H1 (cell line): ENCODE measurements at regions not wholly inside any gene's neighbourhood (a gene's known extent, or its start where the extent isn't known, plus 50 kb on each side); places are given as distances from the start of the nearest gene placed in this dataset.

Experiments
- BCL11A ChIP-seq, 2 experiments: IDR thresholded peaks; one replicate each; pipeline ENCODE4 v1.6.1; 2011; ENCODE audit warnings: low read depth in 2 of 2, low read length in 2 of 2, mild to moderate bottlenecking in 2 of 2
- EGR1 ChIP-seq: IDR thresholded peaks from 2 replicates; pipeline ENCODE4 v1.6.1; 2011; ENCODE audit warnings: low read depth, low read length, borderline replicate concordance
- GABPA ChIP-seq: IDR thresholded peaks from 2 replicates; pipeline ENCODE4 v1.6.1; 2011; ENCODE audit warnings: mild to moderate bottlenecking, low read length, moderate library complexity, borderline replicate concordance; ENCODE audit not compliant: insufficient read depth
- JUND ChIP-seq: IDR thresholded peaks from 2 replicates; pipeline ENCODE4 v1.6.1; 2011; ENCODE audit warnings: mild to moderate bottlenecking, improper control_type of control experiment, low read length
- SIX5 ChIP-seq: IDR thresholded peaks from 2 replicates; pipeline ENCODE4 v1.6.1; 2011; ENCODE audit warnings: mild to moderate bottlenecking, low read depth, low read length

GRCh38 chr2:18959200-18959599 lies 369.8 kb upstream of the NT5C1B start (continued):
- no peak for TF ChIP-seq GABPA
- TF ChIP-seq SIX5, result no peak
- no peak for TF ChIP-seq EGR1
- no peak for TF ChIP-seq JUND
- no peak for TF ChIP-seq BCL11A (IDR thresholded peaks at IDR 0.05; ENCODE audit: low read depth in 2 of 2, low read length in 2 of 2)
